K562 (cell line): ENCODE measurements at regions not wholly inside any gene's neighbourhood (a gene's known extent, or its start where the extent isn't known, plus 50 kb on each side); places are given as distances from the start of the nearest gene placed in this dataset.

Experiments
- ATAC-seq: fragments of 200-7000 bp; cut with Tn5 transposase; 3 replicates; pipeline ENCODE4 v1.9.1; 2020; ENCODE audit warnings: moderate library complexity
- BruUV-seq: library from RNA; stranded (reverse); fragments of 400-500 nt; replicated peaks from 2 replicates; lab custom pipeline; 2021; lab: Mats Ljungman, UMichigan
- CTCF ChIA-PET: fragments of 300-600 bp; formaldehyde crosslinking; extraction: SDS; loops from one replicate; lab custom pipeline; 2021; ENCODE audit warnings: low intra/inter-chr PET ratio; lab: Yijun Ruan, JAX
- POLR2A ChIA-PET: fragments of 300-600, 350-650 bp; sonication (Branson Sonifier 250); formaldehyde crosslinking; extraction: SDS; loops from one replicate; lab custom pipeline; 2021; ENCODE audit warnings: antibody characterized with exemption, inconsistent platforms; lab: Yijun Ruan, JAX
- DNase-seq, 4 experiments: peaks; one replicate each; pipeline versions ENCODE4 v3.0.0 to v3.0.0-alpha.2; 2011 to 2018; ENCODE audit warnings: low spot score in 3 of 4, mixed read lengths in 3 of 4; ENCODE audit errors: extremely low read depth in 1 of 4
- FAIRE-seq: peaks from 2 replicates; lab custom pipeline; 2011; peaks lifted over from hg19 to GRCh38; lab: Jason Lieb, UNC
- H2AFZ ChIP-seq: 2 replicates; pipeline ENCODE4 v1.6.0; 2011; ENCODE audit warnings: low read depth, low read length, control low read depth, inconsistent platforms
- H3K27ac ChIP-seq: fragments of 200-600 bp; 3 replicates; pipeline ENCODE4 v1.8.0; 2011; ENCODE audit warnings: low read depth, mild to moderate bottlenecking, control low read depth, inconsistent platforms, low read length, moderate library complexity, mixed read lengths; ENCODE audit errors: extremely low read depth
- H3K27me3 ChIP-seq, 2 experiments: fragments of 300-600 bp in 1 of 2; 2 replicates in 1 of 2; 3 replicates in 1 of 2; pipeline versions ENCODE4 v1.6.0 to v1.8.0; 2011; ENCODE audit warnings: inconsistent platforms in 2 of 2, low read length in 2 of 2, mild to moderate bottlenecking in 1 of 2, mixed read lengths in 1 of 2, moderate library complexity in 1 of 2; ENCODE audit not compliant: control insufficient read depth in 2 of 2, insufficient read depth in 2 of 2
- H3K36me3 ChIP-seq: fragments of 300-600 bp; 3 replicates; pipeline ENCODE4 v1.8.0; 2011; ENCODE audit warnings: mild to moderate bottlenecking, low read length, inconsistent platforms; ENCODE audit not compliant: control insufficient read depth, insufficient read depth
- H3K4me1 ChIP-seq, 2 experiments: fragments of 200-600 bp in 1 of 2; replicated peaks in 1 of 2; 2 replicates in 1 of 2; 3 replicates in 1 of 2; pipeline versions ENCODE4 v1.5.1 to v1.8.0; 2011; ENCODE audit warnings: inconsistent platforms in 2 of 2, low read length in 2 of 2, mild to moderate bottlenecking in 1 of 2, mixed read lengths in 1 of 2, moderate library complexity in 1 of 2; ENCODE audit not compliant: control insufficient read depth in 2 of 2, insufficient read depth in 2 of 2
- H3K4me2 ChIP-seq: 2 replicates; pipeline ENCODE4 v1.6.1; 2011; ENCODE audit warnings: low read length, control low read depth, inconsistent platforms, mixed read lengths; ENCODE audit not compliant: insufficient read depth
- H3K4me3 ChIP-seq: fragments of 200-600 bp; sonication (generic), shearing (Covaris generic); 2 replicates; pipeline ENCODE4 v1.5.1; 2016; ENCODE audit warnings: control low read depth, inconsistent platforms
- H3K79me2 ChIP-seq: fragments of 200-600 bp; 3 replicates; pipeline ENCODE4 v1.8.0; 2011; ENCODE audit warnings: low read length, inconsistent platforms; ENCODE audit not compliant: control insufficient read depth, insufficient read depth
- H3K9ac ChIP-seq, 2 experiments: 2 replicates each; pipeline versions ENCODE4 v1.6.0 to v1.6.1; 2011; ENCODE audit warnings: low read depth in 2 of 2, low read length in 2 of 2, control low read depth in 1 of 2, inconsistent platforms in 1 of 2, mild to moderate bottlenecking in 1 of 2, mixed read lengths in 1 of 2; ENCODE audit not compliant: insufficient read depth in 1 of 2
- H3K9me1 ChIP-seq: one replicate; pipeline ENCODE4 v1.6.0; 2011; ENCODE audit warnings: inconsistent platforms, mild to moderate bottlenecking, low read length, moderate library complexity; ENCODE audit not compliant: control insufficient read depth, insufficient read depth
- H3K9me3 ChIP-seq: replicated peaks from 2 replicates; pipeline ENCODE4 v1.5.1; 2011; ENCODE audit warnings: low read depth, low read length, inconsistent platforms; ENCODE audit not compliant: control insufficient read depth, insufficient read depth
- H4K20me1 ChIP-seq: replicated peaks from 2 replicates; pipeline ENCODE4 v1.6.1; 2011; ENCODE audit warnings: low read length, inconsistent platforms, mixed read lengths; ENCODE audit not compliant: control insufficient read depth, insufficient read depth
- ARID3B ChIP-seq: fragments of 250-450 bp; sonication (Bioruptor Pico); IDR thresholded peaks from 2 replicates; pipeline ENCODE4 v1.4.0; 2020; ENCODE audit warnings: borderline replicate concordance
- KDM5B ChIP-seq: fragments of 200-600 bp; sonication (generic); IDR thresholded peaks from 2 replicates; pipeline ENCODE4 v1.6.1; 2012; ENCODE audit warnings: low read depth, mild to moderate bottlenecking, moderate library complexity, low read length, control low read depth, inconsistent platforms; ENCODE audit not compliant: insufficient replicate concordance
- MEF2A ChIP-seq: IDR thresholded peaks from 2 replicates; pipeline ENCODE4 v1.6.1; 2011; ENCODE audit warnings: low read depth, mild to moderate bottlenecking, low read length, moderate library complexity; ENCODE audit not compliant: control insufficient read depth
- NR3C1 ChIP-seq: sonication (generic); formaldehyde crosslinking; IDR thresholded peaks from 2 replicates; pipeline ENCODE4 v1.8.1; 2022; ENCODE audit warnings: missing genetic modification reagents
- SUPT5H ChIP-seq: fragments of 450-650 bp; IDR thresholded peaks from 2 replicates; pipeline ENCODE4 v1.6.1; 2016
- ZNF140 ChIP-seq: fragments of 250-450 bp; sonication (Bioruptor Pico); IDR thresholded peaks from 2 replicates; pipeline ENCODE4 v1.8.0; 2021; ENCODE audit warnings: moderate library complexity, mild to moderate bottlenecking, inconsistent platforms
- ZNF324 ChIP-seq: fragments of 250-450 bp; sonication (Bioruptor Pico); IDR thresholded peaks from 2 replicates; pipeline ENCODE4 v1.4.0; 2020; ENCODE audit warnings: mild to moderate bottlenecking
- ZNF512 ChIP-seq: IDR thresholded peaks from 2 replicates; pipeline ENCODE4 v1.6.1; 2016; ENCODE audit warnings: missing genetic modification characterization, missing compliant biosample characterization
- WGBS: fragments of 100-300 bp; shearing (Covaris generic); methylation state at CpG from one replicate; pipeline ENCODE4 v1.1.6; 2016; ENCODE audit warnings: low coverage, mixed read lengths; ENCODE audit not compliant: insufficient coverage; ENCODE audit errors: missing lambda C conversion rate; 5-methylcytosine and 5-hydroxymethylcytosine counted together
- in situ Hi-C: fragments of 300-500 bp; cut with MboI; formaldehyde crosslinking; loops from 4 replicates; pipeline ENCODE4 v1.15.0; 2018; ENCODE audit warnings: inconsistent platforms, mixed read lengths
- intact Hi-C: fragments of 100-400 bp; cut with micrococcal nuclease; formaldehyde crosslinking; loops from 2 replicates; pipeline ENCODE4 v1.14.2; 2022

- Histone ChIP-seq H2AFZ (no peak overlapping the region), H3K36me3 (no peaks in the 10 kb centered on the region), H3K9me1 (no peaks in the 10 kb centered on the region), H4K20me1 (no peaks in the 10 kb centered on the region), H3K9me3 (no peaks in the 10 kb centered on the region), H3K9ac (no peak overlapping the region), H3K4me1 (no peaks in the 10 kb centered on the region), H3K4me3 (no peak overlapping the region), H3K27me3 (no peaks in the 10 kb centered on the region), H3K27ac (no peak overlapping the region), H3K4me2 (no peak overlapping the region), H3K79me2 (no peaks in the 10 kb centered on the region)
- ATAC-seq (no peak), FAIRE-seq (no peak), DNase-seq (no peak)
- ChIA-PET POLR2A (no interaction called here), CTCF (no interaction called here)
- intact Hi-C loops = no loop called here
- WGBS = 2% methylated on average over 4 of the region's 5 CpGs
- in situ Hi-C loops = no loop called here
- TF ChIP-seq ARID3B (CRISPR knock-in tag) (no peak), ZNF140 (no peak), KDM5B (no peak), NR3C1 (CRISPR knock-in tag) (no peak), ZNF324 (CRISPR knock-in tag) (no peak), SUPT5H (no peak), MEF2A (no peak), ZNF512 (tag) (no peak)
- no TSS peak for BruUV-seq
These were observed 116.0 kb upstream of the FLRT2 start for GRCh38 chr14:85413836-85414526.
